SK-N-SH treated with all-trans-retinoic acid at 6 μM for 48 hours (cell line): ENCODE measurements at regions not wholly inside any gene's neighbourhood (a gene's known extent, or its start where the extent isn't known, plus 50 kb on each side); places are given as distances from the start of the nearest gene placed in this dataset.

Experiments used
- ATAC-seq: fragments of 200-7000 bp; cut with Tn5 transposase; 3 replicates; pipeline ENCODE4 v1.9.1; 2020; ENCODE audit warnings: mild to moderate bottlenecking, moderate library complexity
- ARNTL ChIP-seq: fragments of 450-650 bp; formaldehyde crosslinking; IDR thresholded peaks from 2 replicates; pipeline ENCODE4 v1.5.0; 2020; ENCODE audit warnings: low read depth, mild to moderate bottlenecking, moderate library complexity, borderline replicate concordance
- BACH2 ChIP-seq: fragments of 250-450 bp; sonication (Bioruptor Pico); IDR thresholded peaks from 2 replicates; pipeline ENCODE4 v1.9.0; 2021; ENCODE audit warnings: mild to moderate bottlenecking, borderline replicate concordance
- CSDC2 ChIP-seq: fragments of 250-450 bp; sonication (Bioruptor Pico); IDR thresholded peaks from 2 replicates; pipeline ENCODE4 v1.5.0; 2020; ENCODE audit warnings: mild to moderate bottlenecking, moderate library complexity
- ESRRG ChIP-seq: fragments of 250-450 bp; sonication (Bioruptor Pico); IDR thresholded peaks from 2 replicates; pipeline ENCODE4 v1.6.1; 2021; ENCODE audit warnings: mild to moderate bottlenecking
- ISL1 ChIP-seq: fragments of 250-450 bp; sonication (Bioruptor Pico); IDR thresholded peaks from 2 replicates; pipeline ENCODE4 v2.1.2; 2022; ENCODE audit warnings: mild to moderate bottlenecking, moderate library complexity
- OSR1 ChIP-seq: fragments of 250-450 bp; sonication (Bioruptor Pico); IDR thresholded peaks from 2 replicates; pipeline ENCODE4 v1.8.0; 2022; ENCODE audit warnings: moderate library complexity, mild to moderate bottlenecking, inconsistent platforms
- PPARA ChIP-seq: fragments of 250-450 bp; sonication (Bioruptor Pico); IDR thresholded peaks from 2 replicates; pipeline ENCODE4 v1.5.0; 2020; ENCODE audit warnings: mild to moderate bottlenecking, borderline replicate concordance
- RARB ChIP-seq: fragments of 250-450 bp; sonication (Bioruptor Pico); IDR thresholded peaks from 2 replicates; pipeline ENCODE4 v1.8.0; 2021; ENCODE audit warnings: mild to moderate bottlenecking, moderate library complexity
- SNAI2 ChIP-seq: fragments of 250-450 bp; sonication (Bioruptor Pico); IDR thresholded peaks from 2 replicates; pipeline ENCODE4 v1.5.0; 2020; ENCODE audit warnings: mild to moderate bottlenecking, moderate library complexity
- TCF4 ChIP-seq: fragments of 250-450 bp; sonication (Bioruptor Pico); IDR thresholded peaks from 2 replicates; pipeline ENCODE4 v1.8.0; 2021; ENCODE audit warnings: mild to moderate bottlenecking, moderate library complexity, borderline replicate concordance
- TOX ChIP-seq: fragments of 250-450 bp; sonication (Bioruptor Pico); IDR thresholded peaks from 2 replicates; pipeline ENCODE4 v1.8.0; 2021; ENCODE audit warnings: mild to moderate bottlenecking, moderate library complexity, borderline replicate concordance
- ZC3H10 ChIP-seq: fragments of 250-450 bp; sonication (Bioruptor Pico); IDR thresholded peaks from 2 replicates; pipeline ENCODE4 v1.5.1; 2021; ENCODE audit warnings: mild to moderate bottlenecking, moderate library complexity
- ZFP3 ChIP-seq: fragments of 250-450 bp; sonication (Bioruptor Pico); IDR thresholded peaks from 2 replicates; pipeline ENCODE4 v1.5.0; 2020; ENCODE audit warnings: mild to moderate bottlenecking, moderate library complexity
- ZFP30 ChIP-seq: fragments of 450-650 bp; formaldehyde crosslinking; IDR thresholded peaks from 2 replicates; pipeline ENCODE4 v1.5.0; 2022; ENCODE audit warnings: mild to moderate bottlenecking, moderate library complexity
- ZNF565 ChIP-seq: fragments of 450-650 bp; formaldehyde crosslinking; conservative IDR thresholded peaks from 2 replicates; pipeline ENCODE4 v1.5.0; 2020; ENCODE audit warnings: low read depth, mild to moderate bottlenecking, moderate library complexity
- ZNF70 ChIP-seq: fragments of 450-650 bp; formaldehyde crosslinking; IDR thresholded peaks from 2 replicates; pipeline ENCODE4 v1.5.0; 2020; ENCODE audit warnings: mild to moderate bottlenecking, moderate library complexity
- ZNF8 ChIP-seq: fragments of 450-650 bp; formaldehyde crosslinking; IDR thresholded peaks from 2 replicates; pipeline ENCODE4 v1.5.0; 2020; ENCODE audit warnings: mild to moderate bottlenecking, moderate library complexity
- TF ChIP-seq, protein P1 (sequence below): fragments of 250-450 bp; sonication (Bioruptor Pico); IDR thresholded peaks from 2 replicates; pipeline ENCODE4 v1.8.0; 2021; ENCODE audit warnings: low read depth, mild to moderate bottlenecking, moderate library complexity, borderline replicate concordance
- TF ChIP-seq, protein P2 (sequence below): fragments of 250-450 bp; sonication (Bioruptor Pico); IDR thresholded peaks from 2 replicates; pipeline ENCODE4 v1.5.1; 2020; ENCODE audit warnings: low read depth, mild to moderate bottlenecking, moderate library complexity
- TF ChIP-seq, protein P3 (sequence below): fragments of 250-450 bp; sonication (Bioruptor Pico); IDR thresholded peaks from 2 replicates; pipeline ENCODE4 v1.5.0; 2020; ENCODE audit warnings: mild to moderate bottlenecking, moderate library complexity
- TF ChIP-seq, protein P4 (sequence below): fragments of 250-450 bp; sonication (Bioruptor Pico); IDR thresholded peaks from 2 replicates; pipeline ENCODE4 v1.8.0; 2020; ENCODE audit warnings: mild to moderate bottlenecking, moderate library complexity, borderline replicate concordance
- TF ChIP-seq, protein P5 (sequence below): fragments of 250-450 bp; sonication (Bioruptor Pico); IDR thresholded peaks from 2 replicates; pipeline ENCODE4 v1.5.1; 2021; ENCODE audit warnings: mild to moderate bottlenecking, moderate library complexity

DNA sequence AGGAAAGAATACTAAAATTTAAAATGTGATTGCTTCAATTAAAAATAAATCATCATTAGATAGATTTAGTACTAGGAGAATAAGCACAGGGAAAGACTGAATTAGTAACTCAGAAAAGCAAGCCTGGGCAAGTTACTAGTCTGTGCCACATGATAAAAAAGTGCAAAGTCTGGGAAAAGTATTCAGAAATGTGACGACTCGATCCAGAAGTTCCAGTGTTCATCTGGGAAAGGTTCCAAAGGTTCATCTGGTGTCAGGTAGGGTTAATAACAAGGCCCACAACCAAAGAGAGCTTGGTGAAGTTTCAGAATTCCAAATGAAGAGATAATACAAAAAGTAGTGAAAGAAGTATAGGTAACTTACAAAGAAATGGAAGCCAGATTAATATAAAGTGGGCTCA lies 78.3 kb upstream of the ARSJ start:
- TF ChIP-seq RARB (CRISPR knock-in tag) (no peak), ZNF70 (CRISPR knock-in tag) (no peak), SNAI2 (no peak), ESRRG (CRISPR knock-in tag) (no peak), ARNTL (no peak), BACH2 (CRISPR knock-in tag) (no peak), CSDC2 (CRISPR knock-in tag) (no peak)
- TF ChIP-seq, protein P1, sequence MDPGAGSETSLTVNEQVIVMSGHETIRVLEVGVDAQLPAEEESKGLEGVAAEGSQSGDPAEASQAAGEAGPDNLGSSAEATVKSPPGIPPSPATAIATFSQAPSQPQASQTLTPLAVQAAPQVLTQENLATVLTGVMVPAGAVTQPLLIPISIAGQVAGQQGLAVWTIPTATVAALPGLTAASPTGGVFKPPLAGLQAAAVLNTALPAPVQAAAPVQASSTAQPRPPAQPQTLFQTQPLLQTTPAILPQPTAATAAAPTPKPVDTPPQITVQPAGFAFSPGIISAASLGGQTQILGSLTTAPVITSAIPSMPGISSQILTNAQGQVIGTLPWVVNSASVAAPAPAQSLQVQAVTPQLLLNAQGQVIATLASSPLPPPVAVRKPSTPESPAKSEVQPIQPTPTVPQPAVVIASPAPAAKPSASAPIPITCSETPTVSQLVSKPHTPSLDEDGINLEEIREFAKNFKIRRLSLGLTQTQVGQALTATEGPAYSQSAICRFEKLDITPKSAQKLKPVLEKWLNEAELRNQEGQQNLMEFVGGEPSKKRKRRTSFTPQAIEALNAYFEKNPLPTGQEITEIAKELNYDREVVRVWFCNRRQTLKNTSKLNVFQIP (CRISPR knock-in tag), result no peak
- ATAC-seq, result no peak

DNA sequence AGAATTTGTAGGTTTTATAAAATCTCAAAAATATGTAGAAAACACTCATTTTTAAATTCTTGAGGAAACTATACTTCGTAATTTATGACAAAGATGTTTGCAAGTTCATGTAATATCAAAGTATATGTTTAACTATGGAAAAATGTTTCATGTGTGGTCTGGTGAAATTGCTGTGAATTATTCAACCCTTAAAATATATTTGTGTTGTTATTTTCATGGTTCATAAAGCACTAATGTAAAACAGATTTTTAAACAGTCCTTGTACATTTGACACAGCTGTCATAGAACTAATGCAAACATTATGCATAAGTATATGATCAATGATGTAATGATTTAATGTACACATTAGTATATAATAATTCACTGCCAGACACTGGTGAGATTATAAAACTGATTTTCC lies 83.1 kb upstream of the ARSJ start:
- ATAC-seq, result no peak
- TF ChIP-seq TCF4 (CRISPR knock-in tag) (0 out of 2 replicates have a peak, but pooled peaks have one; percentile 14), TOX (CRISPR knock-in tag) (no peak)

DNA sequence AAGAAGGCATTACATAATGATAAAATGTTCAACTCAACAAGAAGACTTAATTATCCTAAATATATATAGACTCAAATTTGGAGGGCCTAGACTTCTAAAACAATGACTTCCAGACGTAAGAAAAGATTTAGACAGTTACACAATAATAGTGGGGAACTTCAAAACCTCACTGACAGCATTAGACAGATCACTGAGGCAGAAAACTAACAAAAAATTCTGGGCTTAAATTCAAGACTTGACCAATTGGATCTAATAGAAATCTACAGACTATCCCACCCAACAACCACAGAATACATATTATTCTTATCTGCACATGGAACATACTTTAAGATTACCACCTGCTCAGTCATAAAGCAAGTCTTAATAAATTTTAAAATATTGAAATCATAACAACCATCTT lies 93.3 kb upstream of the ARSJ start:
- TF ChIP-seq, protein P2, sequence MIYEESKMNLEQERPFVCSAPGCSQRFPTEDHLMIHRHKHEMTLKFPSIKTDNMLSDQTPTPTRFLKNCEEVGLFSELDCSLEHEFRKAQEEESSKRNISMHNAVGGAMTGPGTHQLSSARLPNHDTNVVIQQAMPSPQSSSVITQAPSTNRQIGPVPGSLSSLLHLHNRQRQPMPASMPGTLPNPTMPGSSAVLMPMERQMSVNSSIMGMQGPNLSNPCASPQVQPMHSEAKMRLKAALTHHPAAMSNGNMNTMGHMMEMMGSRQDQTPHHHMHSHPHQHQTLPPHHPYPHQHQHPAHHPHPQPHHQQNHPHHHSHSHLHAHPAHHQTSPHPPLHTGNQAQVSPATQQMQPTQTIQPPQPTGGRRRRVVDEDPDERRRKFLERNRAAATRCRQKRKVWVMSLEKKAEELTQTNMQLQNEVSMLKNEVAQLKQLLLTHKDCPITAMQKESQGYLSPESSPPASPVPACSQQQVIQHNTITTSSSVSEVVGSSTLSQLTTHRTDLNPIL (CRISPR knock-in tag), result no peak
- TF ChIP-seq BACH2 (CRISPR knock-in tag), result no peak
- no peak for TF ChIP-seq ZFP3
- no peak for TF ChIP-seq RARB (CRISPR knock-in tag)
- TF ChIP-seq OSR1 (CRISPR knock-in tag), result no peak
- TF ChIP-seq, protein P3, sequence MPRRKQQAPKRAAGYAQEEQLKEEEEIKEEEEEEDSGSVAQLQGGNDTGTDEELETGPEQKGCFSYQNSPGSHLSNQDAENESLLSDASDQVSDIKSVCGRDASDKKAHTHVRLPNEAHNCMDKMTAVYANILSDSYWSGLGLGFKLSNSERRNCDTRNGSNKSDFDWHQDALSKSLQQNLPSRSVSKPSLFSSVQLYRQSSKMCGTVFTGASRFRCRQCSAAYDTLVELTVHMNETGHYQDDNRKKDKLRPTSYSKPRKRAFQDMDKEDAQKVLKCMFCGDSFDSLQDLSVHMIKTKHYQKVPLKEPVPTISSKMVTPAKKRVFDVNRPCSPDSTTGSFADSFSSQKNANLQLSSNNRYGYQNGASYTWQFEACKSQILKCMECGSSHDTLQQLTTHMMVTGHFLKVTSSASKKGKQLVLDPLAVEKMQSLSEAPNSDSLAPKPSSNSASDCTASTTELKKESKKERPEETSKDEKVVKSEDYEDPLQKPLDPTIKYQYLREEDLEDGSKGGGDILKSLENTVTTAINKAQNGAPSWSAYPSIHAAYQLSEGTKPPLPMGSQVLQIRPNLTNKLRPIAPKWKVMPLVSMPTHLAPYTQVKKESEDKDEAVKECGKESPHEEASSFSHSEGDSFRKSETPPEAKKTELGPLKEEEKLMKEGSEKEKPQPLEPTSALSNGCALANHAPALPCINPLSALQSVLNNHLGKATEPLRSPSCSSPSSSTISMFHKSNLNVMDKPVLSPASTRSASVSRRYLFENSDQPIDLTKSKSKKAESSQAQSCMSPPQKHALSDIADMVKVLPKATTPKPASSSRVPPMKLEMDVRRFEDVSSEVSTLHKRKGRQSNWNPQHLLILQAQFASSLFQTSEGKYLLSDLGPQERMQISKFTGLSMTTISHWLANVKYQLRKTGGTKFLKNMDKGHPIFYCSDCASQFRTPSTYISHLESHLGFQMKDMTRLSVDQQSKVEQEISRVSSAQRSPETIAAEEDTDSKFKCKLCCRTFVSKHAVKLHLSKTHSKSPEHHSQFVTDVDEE (CRISPR knock-in tag), result no peak
- no peak for ATAC-seq

DNA sequence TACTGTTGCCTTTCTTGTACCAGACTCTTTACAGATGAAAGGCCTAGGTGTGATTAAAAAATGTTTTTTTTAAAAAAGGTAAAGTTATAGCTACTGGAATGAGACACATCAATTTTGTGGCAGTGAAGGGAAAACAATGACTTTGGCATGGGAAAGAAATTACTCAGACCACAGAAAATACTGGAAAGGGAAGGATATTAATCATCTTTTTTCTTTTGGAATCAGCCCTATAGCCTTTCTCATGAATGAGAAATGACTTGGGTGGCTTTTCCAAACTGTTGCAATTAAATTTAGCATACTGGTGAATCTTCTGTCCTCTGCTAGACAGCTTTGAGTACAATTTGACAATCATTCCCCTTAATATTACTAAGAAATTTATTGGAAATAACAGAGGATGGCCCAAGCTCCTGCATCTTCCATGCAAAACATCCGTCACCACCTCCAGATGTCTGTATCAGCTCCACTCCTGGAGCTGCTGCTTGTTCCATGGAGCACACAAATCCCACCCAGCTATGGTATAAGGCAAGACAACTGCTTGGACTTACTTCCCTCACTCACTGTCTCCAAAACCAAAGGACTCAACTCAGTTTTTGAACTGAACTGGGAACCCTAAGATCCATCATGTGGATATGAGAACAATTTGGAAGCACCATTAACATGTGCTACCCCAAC lies 97.6 kb upstream of the ARSJ start:
- TF ChIP-seq ZNF565 (CRISPR knock-in tag), result no peak
- TF ChIP-seq ESRRG (CRISPR knock-in tag), result no peak
- TF ChIP-seq ZNF70 (CRISPR knock-in tag), result no peak
- no peak for TF ChIP-seq CSDC2 (CRISPR knock-in tag)
- no peak for TF ChIP-seq ISL1
- no peak for TF ChIP-seq ZNF8 (CRISPR knock-in tag)
- TF ChIP-seq, protein P4, sequence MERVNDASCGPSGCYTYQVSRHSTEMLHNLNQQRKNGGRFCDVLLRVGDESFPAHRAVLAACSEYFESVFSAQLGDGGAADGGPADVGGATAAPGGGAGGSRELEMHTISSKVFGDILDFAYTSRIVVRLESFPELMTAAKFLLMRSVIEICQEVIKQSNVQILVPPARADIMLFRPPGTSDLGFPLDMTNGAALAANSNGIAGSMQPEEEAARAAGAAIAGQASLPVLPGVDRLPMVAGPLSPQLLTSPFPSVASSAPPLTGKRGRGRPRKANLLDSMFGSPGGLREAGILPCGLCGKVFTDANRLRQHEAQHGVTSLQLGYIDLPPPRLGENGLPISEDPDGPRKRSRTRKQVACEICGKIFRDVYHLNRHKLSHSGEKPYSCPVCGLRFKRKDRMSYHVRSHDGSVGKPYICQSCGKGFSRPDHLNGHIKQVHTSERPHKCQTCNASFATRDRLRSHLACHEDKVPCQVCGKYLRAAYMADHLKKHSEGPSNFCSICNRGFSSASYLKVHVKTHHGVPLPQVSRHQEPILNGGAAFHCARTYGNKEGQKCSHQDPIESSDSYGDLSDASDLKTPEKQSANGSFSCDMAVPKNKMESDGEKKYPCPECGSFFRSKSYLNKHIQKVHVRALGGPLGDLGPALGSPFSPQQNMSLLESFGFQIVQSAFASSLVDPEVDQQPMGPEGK (CRISPR knock-in tag), result no peak
- TF ChIP-seq PPARA, result no peak
- no peak for TF ChIP-seq SNAI2
- no peak for TF ChIP-seq ZFP30 (CRISPR knock-in tag)
- no peak for TF ChIP-seq TOX (CRISPR knock-in tag)
- TF ChIP-seq ZC3H10 (CRISPR knock-in tag), result no peak
- TF ChIP-seq ARNTL, result no peak
- no peak for TF ChIP-seq OSR1 (CRISPR knock-in tag)
- TF ChIP-seq TCF4 (CRISPR knock-in tag), result no peak
- TF ChIP-seq, protein P3 (CRISPR knock-in tag), result no peak
- TF ChIP-seq, protein P5, sequence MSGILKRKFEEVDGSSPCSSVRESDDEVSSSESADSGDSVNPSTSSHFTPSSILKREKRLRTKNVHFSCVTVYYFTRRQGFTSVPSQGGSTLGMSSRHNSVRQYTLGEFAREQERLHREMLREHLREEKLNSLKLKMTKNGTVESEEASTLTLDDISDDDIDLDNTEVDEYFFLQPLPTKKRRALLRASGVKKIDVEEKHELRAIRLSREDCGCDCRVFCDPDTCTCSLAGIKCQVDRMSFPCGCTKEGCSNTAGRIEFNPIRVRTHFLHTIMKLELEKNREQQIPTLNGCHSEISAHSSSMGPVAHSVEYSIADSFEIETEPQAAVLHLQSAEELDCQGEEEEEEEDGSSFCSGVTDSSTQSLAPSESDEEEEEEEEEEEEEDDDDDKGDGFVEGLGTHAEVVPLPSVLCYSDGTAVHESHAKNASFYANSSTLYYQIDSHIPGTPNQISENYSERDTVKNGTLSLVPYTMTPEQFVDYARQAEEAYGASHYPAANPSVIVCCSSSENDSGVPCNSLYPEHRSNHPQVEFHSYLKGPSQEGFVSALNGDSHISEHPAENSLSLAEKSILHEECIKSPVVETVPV (CRISPR knock-in tag), result no peak
- TF ChIP-seq RARB (CRISPR knock-in tag), result no peak
- peak; percentile 59; the same call in 2 of the 3 replicates for ATAC-seq
